ENCODE measurements at regions not wholly inside any gene's neighbourhood (a gene's known extent, or its start where the extent isn't known, plus 50 kb on each side); places are given as distances from the start of the nearest gene placed in this dataset.

DNA sequence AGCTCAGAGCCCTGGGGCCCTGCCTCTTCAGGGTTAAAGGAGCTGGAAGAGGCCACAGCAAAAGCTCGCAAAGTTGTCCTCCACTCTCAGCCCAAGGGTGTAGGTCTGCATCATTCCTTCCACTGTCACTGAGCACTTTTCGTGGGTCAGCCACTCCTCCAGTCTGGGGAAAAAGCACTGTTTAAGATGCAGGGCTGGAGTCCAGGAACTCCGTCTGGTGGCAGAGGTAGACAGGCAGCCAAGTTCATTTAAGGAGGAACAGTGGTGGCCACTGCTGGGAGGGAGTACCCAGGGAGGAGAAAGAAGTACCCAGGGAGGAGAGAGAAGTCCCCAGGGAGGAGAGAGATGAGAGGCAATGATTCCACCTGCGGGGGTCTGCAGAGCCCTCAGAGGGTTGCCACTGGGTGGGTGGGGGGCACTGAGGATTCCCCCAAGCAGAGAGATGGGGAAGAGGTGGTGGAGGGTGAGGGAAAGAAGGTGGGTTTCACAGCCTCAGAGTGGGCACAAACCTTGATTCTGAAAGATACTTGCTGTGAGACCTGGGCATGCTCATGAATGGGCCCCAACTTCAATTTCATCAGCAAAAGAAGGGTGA lies 70.0 kb upstream of the B3GAT1 start:
- TF ChIP-seq, protein P1, sequence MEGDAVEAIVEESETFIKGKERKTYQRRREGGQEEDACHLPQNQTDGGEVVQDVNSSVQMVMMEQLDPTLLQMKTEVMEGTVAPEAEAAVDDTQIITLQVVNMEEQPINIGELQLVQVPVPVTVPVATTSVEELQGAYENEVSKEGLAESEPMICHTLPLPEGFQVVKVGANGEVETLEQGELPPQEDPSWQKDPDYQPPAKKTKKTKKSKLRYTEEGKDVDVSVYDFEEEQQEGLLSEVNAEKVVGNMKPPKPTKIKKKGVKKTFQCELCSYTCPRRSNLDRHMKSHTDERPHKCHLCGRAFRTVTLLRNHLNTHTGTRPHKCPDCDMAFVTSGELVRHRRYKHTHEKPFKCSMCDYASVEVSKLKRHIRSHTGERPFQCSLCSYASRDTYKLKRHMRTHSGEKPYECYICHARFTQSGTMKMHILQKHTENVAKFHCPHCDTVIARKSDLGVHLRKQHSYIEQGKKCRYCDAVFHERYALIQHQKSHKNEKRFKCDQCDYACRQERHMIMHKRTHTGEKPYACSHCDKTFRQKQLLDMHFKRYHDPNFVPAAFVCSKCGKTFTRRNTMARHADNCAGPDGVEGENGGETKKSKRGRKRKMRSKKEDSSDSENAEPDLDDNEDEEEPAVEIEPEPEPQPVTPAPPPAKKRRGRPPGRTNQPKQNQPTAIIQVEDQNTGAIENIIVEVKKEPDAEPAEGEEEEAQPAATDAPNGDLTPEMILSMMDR (IDR thresholded peaks at IDR 0.05; ENCODE audit: low read depth, low read length) = no peak
- TF ChIP-seq POLR2A (IDR thresholded peaks at IDR 0.05; ENCODE audit: extremely low read depth, insufficient read length) = no peak
- TF ChIP-seq, protein P2, sequence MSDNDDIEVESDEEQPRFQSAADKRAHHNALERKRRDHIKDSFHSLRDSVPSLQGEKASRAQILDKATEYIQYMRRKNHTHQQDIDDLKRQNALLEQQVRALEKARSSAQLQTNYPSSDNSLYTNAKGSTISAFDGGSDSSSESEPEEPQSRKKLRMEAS (IDR thresholded peaks at IDR 0.05; ENCODE audit: low read depth, low read length) = no peak

All from NB4 (cell line).